ENCODE measurements at regions not wholly inside any gene's neighbourhood (a gene's known extent, or its start where the extent isn't known, plus 50 kb on each side); places are given as distances from the start of the nearest gene placed in this dataset.
A peak's percentile ranks its signal among the peaks of the same experiment; 100 is the strongest.
"Not testable (repeated sequence)": the region's sequence is repeated elsewhere in the genome, so short reads cannot be mapped to it uniquely, and the experiment has no call there.

DNA sequence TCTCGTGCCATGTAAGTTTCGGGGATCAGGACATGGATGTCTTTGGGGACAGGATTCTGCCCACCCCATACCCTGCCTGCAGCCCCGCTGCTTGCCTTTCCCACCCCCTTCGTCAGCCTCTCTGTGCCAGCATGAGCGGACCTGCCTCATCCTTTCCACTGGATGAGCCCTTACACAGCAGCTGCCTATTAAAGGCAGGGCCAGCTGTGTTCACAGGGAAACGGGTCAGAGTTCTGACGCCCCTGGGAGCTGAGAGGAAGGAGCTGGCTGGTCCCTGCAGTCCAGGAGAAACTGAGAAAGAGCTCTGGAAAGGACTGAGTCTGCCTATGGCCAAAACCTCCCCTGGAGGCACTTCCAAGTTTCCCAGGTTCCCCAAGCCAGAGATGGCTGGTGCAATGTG, 83.5 kb upstream of the NCOR2 start:
- intact Hi-C loops (cut with micrococcal nuclease) = no loop called here
- CTCF ChIA-PET = interaction anchor here (1.2 kb wide), 1 partner anchor 15 kb away, joined by 3 read pairs; no protein-coding TSS in a partner anchor
- H3K27ac Mint-ChIP-seq = no peak overlapping the region
- no peaks in the 10 kb centered on the region for H3K36me3 Mint-ChIP-seq (ENCODE audit: low read depth)
- no peak for DNase-seq
- H3K4me1 Mint-ChIP-seq (ENCODE audit: low read depth) = peaks cover 13% of the 10 kb centered on the region
- H3K9me3 Mint-ChIP-seq = peaks cover 20% of the 10 kb centered on the region
- H3K27me3 Mint-ChIP-seq (ENCODE audit: low read depth) = peaks cover 3% of the 10 kb centered on the region
- H3K4me3 Mint-ChIP-seq = no peak overlapping the region

DNA sequence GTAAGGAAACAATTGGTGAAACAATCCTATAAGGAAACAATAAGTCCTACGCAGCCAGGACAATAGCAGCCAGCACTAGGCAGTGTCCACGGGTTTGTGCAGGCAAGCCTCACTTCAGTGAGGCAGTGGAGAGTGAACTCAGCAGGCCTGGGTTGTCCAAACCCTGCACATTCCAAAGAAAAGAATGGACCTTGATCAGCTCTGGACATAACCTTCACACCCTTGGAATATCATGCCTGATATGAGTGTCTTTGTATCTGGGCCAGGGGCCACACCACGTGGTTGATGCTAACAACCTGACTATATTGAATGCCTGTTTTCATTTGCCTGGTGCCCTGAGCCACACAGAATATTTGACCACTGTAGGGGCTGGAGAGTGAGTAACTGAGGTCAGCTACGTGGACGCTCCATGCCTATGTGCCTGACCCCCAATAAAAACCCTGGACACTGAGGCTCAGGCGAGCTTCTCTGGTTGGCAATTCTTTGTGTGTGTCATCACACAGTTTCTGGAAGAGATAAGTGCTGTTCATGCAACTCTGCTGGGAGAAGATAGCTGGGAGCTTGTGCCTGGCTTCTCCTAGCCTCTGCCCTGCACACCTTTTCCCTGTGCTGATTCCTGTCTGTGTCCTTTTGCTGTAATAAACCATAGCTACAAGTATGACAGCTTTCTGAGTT, 81.4 kb upstream of the NCOR2 start:
- Mint-ChIP-seq H3K9me3 (peaks cover 20% of the 10 kb centered on the region), H3K27ac (no peak overlapping the region), H3K36me3 (ENCODE audit: low read depth) (no peaks in the 10 kb centered on the region), H3K4me3 (no peak overlapping the region), H3K27me3 (ENCODE audit: low read depth) (peaks cover 2% of the 10 kb centered on the region), H3K4me1 (ENCODE audit: low read depth) (peaks cover 17% of the 10 kb centered on the region)
- intact Hi-C loops (cut with micrococcal nuclease) = no loop called here
- CTCF ChIA-PET = no interaction called here
- DNase-seq = peak; percentile 37

DNA sequence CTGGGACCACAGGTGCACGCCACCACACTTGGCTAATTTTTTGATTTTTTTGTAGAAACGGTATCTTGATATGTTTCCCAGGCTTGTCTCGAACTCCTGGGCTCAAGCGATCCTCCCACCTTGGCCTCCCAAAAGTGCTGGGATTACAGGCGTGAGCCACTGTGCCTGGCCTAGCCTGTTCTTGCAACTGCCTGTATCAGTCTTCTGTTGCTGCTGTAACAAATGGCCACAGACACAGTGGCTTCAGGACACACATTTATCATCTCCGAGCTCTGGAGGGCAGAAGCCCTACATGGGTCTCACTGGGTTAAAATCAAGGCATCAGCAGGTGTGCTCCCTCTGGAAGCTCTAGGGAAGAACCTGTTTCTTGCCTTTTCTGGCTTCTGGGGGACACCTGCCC, 79.9 kb upstream of the NCOR2 start:
- Mint-ChIP-seq H3K9me3 (peaks cover 20% of the 10 kb centered on the region), H3K36me3 (ENCODE audit: low read depth) (no peaks in the 10 kb centered on the region), H3K4me1 (ENCODE audit: low read depth) (peaks cover 14% of the 10 kb centered on the region), H3K27ac (no peak overlapping the region), H3K4me3 (no peak overlapping the region), H3K27me3 (ENCODE audit: low read depth) (no peaks in the 10 kb centered on the region)
- DNase-seq = no peak
- CTCF ChIA-PET = no interaction called here
- intact Hi-C loops (cut with micrococcal nuclease) = no loop called here

DNA sequence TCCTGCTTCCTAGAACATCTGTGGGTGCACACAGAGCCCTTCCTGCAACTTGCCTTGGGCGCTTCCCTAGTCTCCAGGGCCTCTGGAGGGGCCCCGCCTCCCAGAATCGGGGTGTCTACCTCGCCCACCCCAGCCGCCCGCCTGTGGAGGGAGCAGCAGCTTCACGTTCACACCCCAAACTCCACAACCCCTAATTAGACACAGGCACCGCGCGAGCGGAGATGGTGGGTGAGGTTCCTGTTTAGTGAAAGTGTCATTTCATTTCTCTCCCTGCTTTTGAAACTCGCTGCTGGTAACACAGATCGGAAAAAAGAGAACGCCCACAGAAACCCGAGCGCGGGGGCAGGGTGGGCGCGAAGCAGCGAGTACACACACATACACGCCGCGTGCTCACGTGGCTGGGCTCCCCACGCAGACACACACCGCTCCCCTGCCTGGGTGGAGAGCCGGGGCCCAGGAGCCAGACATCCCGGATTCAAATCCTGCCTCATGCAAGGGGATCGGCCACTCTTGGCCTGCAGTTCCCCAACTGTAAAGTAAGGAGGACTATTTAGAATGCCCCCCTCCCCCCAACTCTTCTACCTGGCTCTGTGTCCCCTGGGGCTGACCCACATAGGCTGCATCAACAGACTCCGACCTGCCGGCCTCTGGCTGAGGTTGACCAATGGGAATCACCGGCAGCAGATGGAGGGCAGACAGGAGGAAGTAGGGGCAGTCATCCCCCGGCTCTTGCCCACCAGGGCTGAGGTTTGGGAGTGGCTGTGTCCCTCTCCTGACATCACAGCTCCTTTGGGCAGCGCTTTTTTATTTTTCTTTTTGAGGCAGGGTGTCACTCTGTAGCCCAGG, 79.2 kb upstream of the NCOR2 start:
- H3K27ac Mint-ChIP-seq = no peak overlapping the region
- peaks cover 14% of the 10 kb centered on the region for H3K4me1 Mint-ChIP-seq (ENCODE audit: low read depth)
- DNase-seq = peak; percentile 65
- H3K36me3 Mint-ChIP-seq (ENCODE audit: low read depth) = no peaks in the 10 kb centered on the region
- peaks cover 20% of the 10 kb centered on the region for H3K9me3 Mint-ChIP-seq
- H3K27me3 Mint-ChIP-seq (ENCODE audit: low read depth) = no peaks in the 10 kb centered on the region
- H3K4me3 Mint-ChIP-seq = peak overlapping the region; percentile 22
- CTCF ChIA-PET = interaction anchor here (0.8 kb wide), 1 partner anchor 46 kb away, joined by 3 read pairs; no protein-coding TSS in a partner anchor
- intact Hi-C loops (cut with micrococcal nuclease) = no loop called here

DNA sequence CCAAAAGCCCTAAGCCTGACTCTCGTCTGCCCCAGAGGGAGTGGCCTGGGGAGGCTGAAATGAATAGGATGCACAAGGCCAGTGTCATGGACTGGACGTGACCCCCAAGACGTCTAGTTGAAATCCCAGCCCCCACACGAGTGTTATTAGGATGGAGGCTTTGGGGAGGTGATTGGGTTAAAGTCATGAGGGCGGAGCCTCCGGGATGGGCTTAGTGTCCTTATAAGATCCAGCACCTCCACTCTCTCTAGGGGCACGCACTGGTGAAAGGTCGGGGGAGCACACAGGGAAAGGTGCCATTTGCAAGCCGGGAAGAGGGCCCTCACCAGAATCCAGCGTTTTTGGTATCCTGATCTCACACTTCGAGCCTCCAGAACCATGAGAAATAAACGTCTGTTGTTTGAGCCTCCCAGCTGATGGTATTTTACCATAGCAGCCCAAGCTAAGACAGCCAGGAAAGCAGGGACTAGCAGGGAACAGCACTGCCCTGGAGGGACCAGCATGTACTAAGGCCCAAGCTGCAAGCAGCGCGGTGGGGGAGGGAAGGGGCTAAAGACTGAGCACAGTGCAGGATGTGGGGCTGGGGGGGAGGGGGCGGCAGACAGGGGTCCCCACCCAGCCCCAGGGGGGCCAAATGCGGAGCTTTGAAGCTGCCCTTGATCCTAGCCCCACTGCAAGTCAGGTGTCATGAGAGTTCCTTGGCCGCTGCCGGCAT, 78.3 kb upstream of the NCOR2 start:
- peaks cover 14% of the 10 kb centered on the region for H3K4me1 Mint-ChIP-seq (ENCODE audit: low read depth)
- DNase-seq = no peak
- H3K4me3 Mint-ChIP-seq = no peak overlapping the region
- H3K27me3 Mint-ChIP-seq (ENCODE audit: low read depth) = no peaks in the 10 kb centered on the region
- H3K9me3 Mint-ChIP-seq = peaks cover 20% of the 10 kb centered on the region
- H3K36me3 Mint-ChIP-seq (ENCODE audit: low read depth) = no peaks in the 10 kb centered on the region
- no peak overlapping the region for H3K27ac Mint-ChIP-seq
- intact Hi-C loops (cut with micrococcal nuclease) = no loop called here
- CTCF ChIA-PET = interaction anchor here (0.8 kb wide), 1 partner anchor 47 kb away, joined by 3 read pairs; no protein-coding TSS in a partner anchor

DNA sequence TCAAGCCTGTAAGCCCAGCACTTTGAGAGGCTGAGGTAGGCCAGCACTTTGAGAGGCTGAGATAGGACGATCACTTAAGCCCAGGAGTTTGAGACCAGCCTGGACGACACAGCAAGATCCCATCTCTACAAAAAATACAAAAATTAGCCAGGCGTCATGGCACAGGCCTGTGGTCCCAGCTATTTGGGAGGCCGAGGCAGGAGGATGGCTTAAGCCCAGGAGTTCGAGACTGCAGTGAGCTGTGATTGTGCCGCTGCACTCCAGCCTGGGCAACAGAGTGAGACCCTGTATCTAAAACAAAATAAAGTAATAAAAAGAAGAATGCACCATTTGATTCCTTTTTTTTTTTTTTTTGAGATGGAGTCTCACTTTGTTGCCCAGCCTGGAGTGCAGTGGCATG, 76.4 kb upstream of the NCOR2 start:
- H3K4me3 Mint-ChIP-seq; intact Hi-C loops (cut with micrococcal nuclease); H3K27ac Mint-ChIP-seq; DNase-seq; H3K36me3 Mint-ChIP-seq (ENCODE audit: low read depth); H3K27me3 Mint-ChIP-seq (ENCODE audit: low read depth): not testable (repeated sequence)
- Mint-ChIP-seq H3K9me3 (peaks cover 12% of the 10 kb centered on the region), H3K4me1 (ENCODE audit: low read depth) (peaks cover 18% of the 10 kb centered on the region)
- CTCF ChIA-PET = interaction anchor here (0.7 kb wide), 1 partner anchor 126 kb away, joined by 3 read pairs; no protein-coding TSS in a partner anchor

DNA sequence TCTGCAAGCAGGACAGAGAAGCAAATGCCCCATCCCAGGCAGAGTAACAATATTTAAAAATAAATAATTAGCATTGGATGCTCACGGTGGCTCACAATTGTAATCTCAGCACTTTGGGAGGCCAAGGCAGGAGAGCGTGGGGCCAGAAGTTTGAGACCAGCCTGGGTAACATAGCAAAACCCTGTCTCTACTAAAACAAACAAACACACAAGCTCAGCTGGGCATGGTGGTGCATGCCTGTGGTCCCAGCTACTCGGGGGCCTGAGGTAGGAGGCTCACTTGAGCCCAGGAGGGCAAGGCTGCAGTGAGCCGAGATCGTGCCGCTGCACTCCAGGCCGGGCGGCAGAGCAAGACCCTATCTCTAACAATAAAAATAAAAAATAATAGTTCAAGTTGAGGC, 74.7 kb upstream of the NCOR2 start:
- no peak overlapping the region for H3K27ac Mint-ChIP-seq
- no peak for DNase-seq
- no peaks in the 10 kb centered on the region for H3K9me3 Mint-ChIP-seq
- H3K36me3 Mint-ChIP-seq (ENCODE audit: low read depth) = no peaks in the 10 kb centered on the region
- intact Hi-C loops (cut with micrococcal nuclease) = no loop called here
- H3K4me3 Mint-ChIP-seq = no peak overlapping the region
- peaks cover 16% of the 10 kb centered on the region for H3K4me1 Mint-ChIP-seq (ENCODE audit: low read depth)
- CTCF ChIA-PET = no interaction called here
- H3K27me3 Mint-ChIP-seq (ENCODE audit: low read depth) = no peaks in the 10 kb centered on the region

DNA sequence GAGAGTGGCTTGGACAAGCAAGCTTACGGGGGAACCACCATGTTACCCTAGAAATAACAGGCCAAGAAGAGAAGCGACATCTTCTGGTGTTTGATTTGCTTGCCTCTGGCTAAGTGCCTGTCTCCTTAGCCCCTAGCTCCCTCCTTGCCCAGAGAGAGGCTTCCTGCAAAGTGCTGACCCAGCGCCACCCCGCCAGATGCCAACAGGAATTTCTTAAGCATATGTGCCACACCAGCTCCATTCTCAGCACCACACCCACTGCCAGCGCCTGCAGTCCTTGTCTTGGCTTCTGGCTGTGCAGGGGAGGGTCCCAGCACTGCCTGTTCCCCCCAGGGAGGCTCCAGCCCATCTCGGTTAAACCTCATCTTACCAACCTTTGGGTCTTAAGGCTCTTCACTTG, 74.2 kb upstream of the NCOR2 start:
- intact Hi-C loops (cut with micrococcal nuclease) = no loop called here
- Mint-ChIP-seq H3K9me3 (no peaks in the 10 kb centered on the region), H3K27me3 (ENCODE audit: low read depth) (no peaks in the 10 kb centered on the region), H3K27ac (no peak overlapping the region), H3K4me3 (no peak overlapping the region), H3K4me1 (ENCODE audit: low read depth) (peaks cover 16% of the 10 kb centered on the region), H3K36me3 (ENCODE audit: low read depth) (no peaks in the 10 kb centered on the region)
- CTCF ChIA-PET = interaction anchor here (0.5 kb wide), 1 partner anchor 985 kb away, joined by 5 read pairs; no protein-coding TSS in a partner anchor
- DNase-seq = no peak

DNA sequence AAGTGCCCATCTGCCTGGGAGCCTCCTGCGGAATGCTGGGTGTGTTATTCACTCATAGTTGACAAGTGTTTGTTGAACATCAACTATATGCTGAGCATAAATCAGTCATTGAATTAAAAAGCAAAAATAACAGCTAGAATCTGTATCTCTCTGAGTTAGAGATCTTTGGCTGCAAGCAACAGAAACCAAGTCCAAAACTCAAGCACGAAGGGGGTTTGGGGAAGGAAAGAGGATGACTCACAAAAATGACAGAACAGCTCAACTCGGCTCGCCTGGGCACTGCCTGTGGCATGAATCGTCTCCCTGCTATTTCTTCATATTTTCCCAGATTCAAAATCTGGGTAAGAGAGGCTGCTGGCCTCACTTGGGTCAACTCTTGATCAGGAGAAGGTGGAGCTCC, 72.6 kb upstream of the NCOR2 start:
- CTCF ChIA-PET = no interaction called here

DNA sequence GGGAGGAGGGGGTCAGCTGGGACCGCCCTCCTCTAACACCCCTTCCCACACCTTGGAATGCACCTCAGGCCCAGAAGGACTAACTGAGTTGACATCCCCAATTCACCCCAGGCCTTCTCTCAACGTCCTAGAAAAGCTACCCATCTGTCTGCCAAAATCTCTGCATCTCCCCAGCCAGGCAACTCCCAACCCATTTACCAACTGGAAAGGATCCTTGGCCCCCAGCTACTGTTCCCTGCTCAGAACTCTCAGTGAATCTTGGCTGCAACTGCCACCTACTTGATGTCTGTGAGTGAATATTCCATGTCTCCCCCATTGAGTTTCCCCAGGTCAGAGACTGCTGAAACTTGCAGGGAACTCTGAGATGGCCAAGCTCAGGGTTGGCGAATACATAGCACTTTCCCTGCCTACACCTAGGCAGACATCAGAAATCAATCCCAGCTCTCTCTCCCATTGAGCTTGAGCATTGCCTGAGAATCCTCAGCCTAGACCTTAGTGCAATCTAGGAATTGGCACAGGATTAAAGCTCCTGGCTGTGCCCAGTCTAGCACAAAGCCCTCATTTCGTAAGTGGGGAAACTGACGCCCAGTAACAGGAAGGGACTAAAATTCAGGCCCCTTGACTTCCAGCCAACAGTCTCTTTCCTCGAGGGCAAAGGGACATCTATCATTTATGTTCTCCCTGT, 71.9 kb upstream of the NCOR2 start:
- H3K4me1 Mint-ChIP-seq (ENCODE audit: low read depth) = peaks cover 20% of the 10 kb centered on the region
- no peaks in the 10 kb centered on the region for H3K9me3 Mint-ChIP-seq
- DNase-seq = no peak
- H3K27ac Mint-ChIP-seq = no peak overlapping the region
- CTCF ChIA-PET = no interaction called here
- no peak overlapping the region for H3K4me3 Mint-ChIP-seq
- no peaks in the 10 kb centered on the region for H3K36me3 Mint-ChIP-seq (ENCODE audit: low read depth)
- no peaks in the 10 kb centered on the region for H3K27me3 Mint-ChIP-seq (ENCODE audit: low read depth)
- intact Hi-C loops (cut with micrococcal nuclease) = no loop called here

More for the DNA sequence above, 72.6 kb upstream of the NCOR2 start:
- Mint-ChIP-seq H3K4me1 (ENCODE audit: low read depth) (peaks cover 20% of the 10 kb centered on the region), H3K27ac (no peak overlapping the region), H3K27me3 (ENCODE audit: low read depth) (no peaks in the 10 kb centered on the region), H3K36me3 (ENCODE audit: low read depth) (no peaks in the 10 kb centered on the region), H3K4me3 (no peak overlapping the region), H3K9me3 (no peaks in the 10 kb centered on the region)
- no peak for DNase-seq
- intact Hi-C loops (cut with micrococcal nuclease) = no loop called here

DNA sequence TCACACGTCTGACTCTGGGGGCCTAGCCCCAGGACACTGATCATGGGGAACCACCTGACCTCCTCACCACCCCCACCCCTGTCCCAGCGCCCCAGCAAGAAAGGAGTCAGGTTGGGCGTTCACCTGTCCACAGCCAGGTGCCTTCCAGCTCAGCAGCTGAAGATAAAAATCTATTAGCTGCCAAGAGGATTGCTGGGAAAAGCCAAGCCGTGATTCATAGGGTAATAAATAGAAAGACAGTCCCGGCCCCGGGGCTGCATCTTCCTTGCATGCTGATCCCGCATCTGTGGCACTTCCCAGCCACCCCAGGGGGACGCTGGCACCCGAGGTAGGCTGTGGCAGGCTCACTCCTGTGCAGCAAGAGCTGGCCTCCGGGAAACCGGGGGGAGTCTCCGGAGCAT, 70.2 kb upstream of the NCOR2 start:
- Mint-ChIP-seq H3K36me3 (ENCODE audit: low read depth) (no peaks in the 10 kb centered on the region), H3K27me3 (ENCODE audit: low read depth) (no peaks in the 10 kb centered on the region), H3K4me1 (ENCODE audit: low read depth) (peaks cover 20% of the 10 kb centered on the region), H3K9me3 (no peaks in the 10 kb centered on the region), H3K27ac (no peak overlapping the region), H3K4me3 (no peak overlapping the region)
- CTCF ChIA-PET = no interaction called here
- no peak for DNase-seq
- intact Hi-C loops (cut with micrococcal nuclease) = no loop called here

DNA sequence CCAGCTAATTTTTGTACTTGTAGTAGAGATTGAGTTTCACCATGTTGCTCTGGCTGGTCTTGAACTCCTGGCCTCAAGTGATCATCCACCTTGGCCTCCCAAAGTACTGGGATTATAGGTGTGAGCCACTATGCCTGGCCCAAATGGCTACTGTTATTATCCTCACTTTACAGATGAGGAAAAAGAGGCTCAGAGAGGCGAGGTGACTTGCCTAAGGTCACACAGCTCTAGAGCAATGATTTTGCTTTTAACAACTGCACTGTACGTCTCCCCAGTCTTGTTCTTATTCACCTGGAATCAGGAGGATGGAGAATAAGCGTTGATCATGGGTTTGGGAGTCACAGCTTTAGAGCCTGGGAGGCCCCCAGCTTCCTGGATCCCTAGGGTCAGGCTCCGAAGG, 69.8 kb upstream of the NCOR2 start:
- DNase-seq = no peak
- H3K36me3 Mint-ChIP-seq (ENCODE audit: low read depth) = no peaks in the 10 kb centered on the region
- intact Hi-C loops (cut with micrococcal nuclease) = no loop called here
- H3K9me3 Mint-ChIP-seq = no peaks in the 10 kb centered on the region
- CTCF ChIA-PET = no interaction called here
- H3K27ac Mint-ChIP-seq = no peak overlapping the region
- H3K27me3 Mint-ChIP-seq (ENCODE audit: low read depth) = no peaks in the 10 kb centered on the region
- H3K4me1 Mint-ChIP-seq (ENCODE audit: low read depth) = peaks cover 20% of the 10 kb centered on the region
- H3K4me3 Mint-ChIP-seq = no peak overlapping the region

All from activated naive CD4-positive, alpha-beta T cell treated with anti-CD3 and anti-CD28 coated beads for 36 hours (primary cell).